NCI-H82 treated with DMSO at 0.1 percent for 48 hours (cell line): ENCODE measurements at regions not wholly inside any gene's neighbourhood (a gene's known extent, or its start where the extent isn't known, plus 50 kb on each side); places are given as distances from the start of the nearest gene placed in this dataset.

Source experiments
- DNase-seq: peaks from one replicate; lab custom pipeline; 2025; ENCODE audit not compliant: unreplicated experiment; lab: John Stamatoyannopoulos, UW

GRCh38 chr1:172973424-172973823, 77.3 kb downstream of the TNFSF18 start:
- no peak for DNase-seq

GRCh38 chr1:172976222-172977041, 74.3 kb downstream of the TNFSF18 start:
- no peak for DNase-seq

GRCh38 chr1:172977296-172978017, 73.3 kb downstream of the TNFSF18 start:
- DNase-seq = no peak

GRCh38 chr1:172978595-172978994, 72.1 kb downstream of the TNFSF18 start:
- DNase-seq = no peak

GRCh38 chr1:172979828-172980227, 70.9 kb downstream of the TNFSF18 start:
- DNase-seq = no peak

GRCh38 chr1:172980456-172980855, 70.3 kb downstream of the TNFSF18 start:
- DNase-seq = no peak

- DNase-seq = no peak
Measured at GRCh38 chr1:172980971-172981370, 69.8 kb downstream of the TNFSF18 start.
